B cell (primary cell): ENCODE measurements at regions not wholly inside any gene's neighbourhood (a gene's known extent, or its start where the extent isn't known, plus 50 kb on each side); places are given as distances from the start of the nearest gene placed in this dataset.

Source experiments
- CTCF ChIP-seq: fragments of 200-600 bp; IDR thresholded peaks from one replicate; pipeline ENCODE4 v1.8.0; 2022; ENCODE audit warnings: antibody characterized with exemption, mild to moderate bottlenecking
- EZH2 ChIP-seq: IDR thresholded peaks from 2 replicates; pipeline ENCODE4 v1.6.1; 2012; ENCODE audit warnings: borderline replicate concordance, low read depth, mild to moderate bottlenecking, moderate library complexity, low read length; ENCODE audit not compliant: insufficient read depth, poor library complexity, severe bottlenecking

DNA sequence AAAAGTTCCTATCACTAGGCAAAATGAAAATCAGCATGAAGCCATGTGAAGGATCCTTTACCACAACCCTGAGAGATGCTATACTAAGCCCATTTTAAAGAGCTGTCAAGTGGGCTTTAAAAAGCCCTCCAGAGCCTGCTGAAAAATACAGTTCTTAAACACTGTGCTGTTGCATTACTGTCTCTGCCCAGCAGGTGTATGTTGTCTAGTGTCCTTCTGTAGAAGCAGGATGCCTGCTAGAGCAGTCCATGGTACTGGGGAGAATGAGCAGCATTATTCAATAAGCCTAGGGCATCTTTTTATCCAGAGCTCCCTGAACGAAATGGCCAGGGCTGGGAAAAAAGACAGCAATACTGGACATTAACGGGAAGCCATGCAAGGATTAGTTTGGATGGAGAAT lies 126.2 kb upstream of the PLCXD3 start:
- TF ChIP-seq CTCF, result no peak
- no peak for TF ChIP-seq EZH2
